ENCODE measurements at regions not wholly inside any gene's neighbourhood (a gene's known extent, or its start where the extent isn't known, plus 50 kb on each side); places are given as distances from the start of the nearest gene placed in this dataset.

DNA sequence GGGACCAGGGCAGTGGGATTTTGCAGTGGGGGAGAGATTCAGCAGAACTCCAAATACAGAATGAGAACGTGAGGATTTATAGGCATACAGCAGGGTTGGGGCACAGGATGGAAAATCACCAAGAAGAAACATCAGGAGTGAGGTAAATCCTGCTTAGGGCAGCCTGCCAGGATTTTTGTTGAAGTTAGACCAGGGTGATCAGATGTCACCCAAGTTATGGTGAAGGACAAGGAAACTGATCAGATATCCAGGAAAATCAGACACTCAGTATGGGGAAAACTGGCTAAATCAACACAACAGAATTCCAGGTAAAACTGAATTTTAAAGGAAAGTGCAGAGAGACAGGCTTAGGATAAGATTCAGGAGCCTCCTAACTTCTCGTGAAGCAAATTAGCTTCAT lies 682.4 kb downstream of the TMEM121 start (continued):
- TF ChIP-seq IRX3 (CRISPR knock-in tag; IDR thresholded peaks at IDR 0.05; ENCODE audit: borderline replicate concordance, low read depth) = no peak
- no peak for TF ChIP-seq ZNF138 (CRISPR knock-in tag; IDR thresholded peaks at IDR 0.05; ENCODE audit: low read depth)
- TF ChIP-seq ZNF558 (CRISPR knock-in tag; IDR thresholded peaks at IDR 0.05; ENCODE audit: borderline replicate concordance) = no peak
- no peak for TF ChIP-seq ZNF354B (CRISPR knock-in tag; IDR thresholded peaks at IDR 0.05)
- TF ChIP-seq KDM3A (CRISPR knock-in tag; IDR thresholded peaks at IDR 0.05; ENCODE audit: low read depth) = no peak
- no peak for TF ChIP-seq NR2F6 (IDR thresholded peaks at IDR 0.05)
- no peak for TF ChIP-seq NR2F6 (CRISPR knock-in tag; IDR thresholded peaks at IDR 0.05)

DNA sequence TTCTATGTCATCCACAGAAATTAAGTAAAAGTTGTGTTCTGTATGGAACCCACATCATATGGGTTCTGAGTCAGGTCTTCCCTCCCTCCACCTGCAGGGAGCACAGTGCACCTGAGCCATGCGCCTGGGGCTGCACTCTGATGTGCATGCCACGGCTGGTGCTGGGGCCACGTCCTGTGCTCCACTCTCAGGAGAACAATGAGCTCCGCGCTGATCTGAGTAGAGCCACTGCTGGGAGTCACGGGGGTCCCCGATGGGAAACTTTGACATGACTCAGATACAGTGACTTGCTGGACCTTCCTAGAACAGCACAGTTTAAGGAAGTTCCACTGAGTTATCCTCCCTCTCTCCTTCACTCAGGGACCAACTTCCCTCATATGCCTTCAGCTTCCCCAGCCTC lies 683.4 kb downstream of the TMEM121 start:
- H3K27me3 ChIP-seq (ENCODE audit: control insufficient read depth in 1 of 2, insufficient read depth in 2 of 2, low read length in 2 of 2) = peaks cover 0 to 2% of the 10 kb centered on the region in 2 experiments; a peak in 1 of 5 replicates
- H3K79me2 ChIP-seq (ENCODE audit: insufficient read depth, low read length) = no peaks in the 10 kb centered on the region
- no peaks in the 10 kb centered on the region for H3K36me3 ChIP-seq (replicated peaks in 1 of 2; ENCODE audit: control insufficient read depth in 1 of 2, insufficient read depth in 2 of 2, low read length in 2 of 2)
- no peaks in the 10 kb centered on the region for H4K20me1 ChIP-seq (ENCODE audit: insufficient read depth, low read length)
- H3K9ac ChIP-seq (ENCODE audit: insufficient read depth, low read depth, low read length) = no peak overlapping the region
- TF ChIP-seq ZNF646 (CRISPR knock-in tag; IDR thresholded peaks at IDR 0.05) = no peak
- TF ChIP-seq RFX3 (CRISPR knock-in tag; IDR thresholded peaks at IDR 0.05) = no peak
- TF ChIP-seq HDAC6 (IDR thresholded peaks at IDR 0.05; ENCODE audit: low read depth, low read length) = no peak
- TF ChIP-seq SOX5 (CRISPR knock-in tag; IDR thresholded peaks at IDR 0.05; ENCODE audit: borderline replicate concordance) = no peak
- no peak for TF ChIP-seq ZSCAN30 (CRISPR knock-in tag; IDR thresholded peaks at IDR 0.05)
- TF ChIP-seq ZNF510 (CRISPR knock-in tag; IDR thresholded peaks at IDR 0.05; ENCODE audit: low read depth) = no peak
- TF ChIP-seq SIX1 (CRISPR knock-in tag; IDR thresholded peaks at IDR 0.05; ENCODE audit: borderline replicate concordance) = no peak
- 15% methylated on average over 3 of the region's 7 CpGs for WGBS (ENCODE audit: low lambda C conversion rate)
- H3K9me3 ChIP-seq (ENCODE audit: low read length) = no peaks in the 10 kb centered on the region
- intact Hi-C loops (cut with micrococcal nuclease; ENCODE audit: unreplicated experiment) = no loop called here
- no peak overlapping the region for H3K4me2 ChIP-seq (ENCODE audit: low read depth, low read length)
- in situ Hi-C loops (cut with HindIII; ENCODE audit: extremely low pct_ligation_motif_present, low pct_unique_long_range_greater_than_20kb) = no loop called here
- ATAC-seq = no peak
- POLR2A ChIA-PET = no interaction called here
- no peak overlapping the region for H3K4me3 ChIP-seq (replicated peaks in 1 of 3; ENCODE audit: insufficient read depth in 1 of 3, low read depth in 2 of 3, low read length in 3 of 3)
- CTCF ChIA-PET (ENCODE audit: low intra/inter-chr PET ratio, low total read pairs) = no interaction called here
- no peak overlapping the region for H2AFZ ChIP-seq (ENCODE audit: low read length)
- no peak for DNase-seq (ENCODE audit: low spot score)
- no peak for FAIRE-seq
- no peak overlapping the region for H3K27ac ChIP-seq (ENCODE audit: extremely low read length, insufficient read depth, low read length)
- BruUV-seq (replicated peaks) = no TSS peak
- no peaks in the 10 kb centered on the region for H3K4me1 ChIP-seq (ENCODE audit: insufficient read depth, low read length)

All from HepG2 (cell line).